HepG2 (cell line): ENCODE measurements at regions not wholly inside any gene's neighbourhood (a gene's known extent, or its start where the extent isn't known, plus 50 kb on each side); places are given as distances from the start of the nearest gene placed in this dataset.

Experiments used
- ATAC-seq: fragments of 200-7000 bp; cut with Tn5 transposase; 3 replicates; pipeline ENCODE4 v1.9.1; 2020; ENCODE audit warnings: mild to moderate bottlenecking, moderate library complexity
- BruUV-seq: library from RNA; stranded (reverse); fragments of 400-500 nt; replicated peaks from 2 replicates; lab custom pipeline; 2021; lab: Mats Ljungman, UMichigan
- CTCF ChIA-PET: fragments of 300-600 bp; formaldehyde crosslinking; extraction: SDS; loops from one replicate; lab custom pipeline; 2021; ENCODE audit warnings: low total read pairs, inconsistent platforms, low intra/inter-chr PET ratio; lab: Yijun Ruan, JAX
- POLR2A ChIA-PET: fragments of 350-600 bp; sonication (Branson Sonifier 250); formaldehyde crosslinking; loops from one replicate; lab custom pipeline; 2020; ENCODE audit warnings: antibody characterized with exemption, inconsistent platforms; lab: Yijun Ruan, JAX
- DNase-seq: peaks from one replicate; pipeline ENCODE4 v3.0.0-alpha.2; 2015; ENCODE audit warnings: low spot score
- FAIRE-seq: peaks from 3 replicates; lab custom pipeline; 2011; peaks lifted over from hg19 to GRCh38; lab: Jason Lieb, UNC
- H2AFZ ChIP-seq: one replicate; pipeline ENCODE4 v1.6.1; 2011; ENCODE audit warnings: low read length, inconsistent platforms
- H3K27ac ChIP-seq: fragments of 300-600 bp; 3 replicates; pipeline ENCODE4 v1.8.0; 2011; ENCODE audit warnings: mixed run types, mild to moderate bottlenecking, mixed read lengths, low read length, inconsistent platforms; ENCODE audit not compliant: insufficient read depth; ENCODE audit errors: extremely low read length
- H3K27me3 ChIP-seq, 2 experiments: fragments of 200-600 bp in 1 of 2; 2 replicates in 1 of 2; 3 replicates in 1 of 2; pipeline versions ENCODE4 v1.6.0 to v1.8.0; 2011; ENCODE audit warnings: low read length in 2 of 2, mild to moderate bottlenecking in 2 of 2, moderate library complexity in 2 of 2, inconsistent platforms in 1 of 2; ENCODE audit not compliant: insufficient read depth in 2 of 2, control insufficient read depth in 1 of 2
- H3K36me3 ChIP-seq, 2 experiments: fragments of 200-600 bp in 1 of 2; replicated peaks in 1 of 2; 2 replicates in 1 of 2; 3 replicates in 1 of 2; pipeline versions ENCODE4 v1.5.1 to v1.8.0; 2011; ENCODE audit warnings: low read length in 2 of 2, inconsistent platforms in 1 of 2; ENCODE audit not compliant: insufficient read depth in 2 of 2, control insufficient read depth in 1 of 2
- H3K4me1 ChIP-seq: 2 replicates; pipeline ENCODE4 v1.5.1; 2012; ENCODE audit warnings: low read length, inconsistent platforms; ENCODE audit not compliant: insufficient read depth
- H3K4me2 ChIP-seq: 2 replicates; pipeline ENCODE4 v1.6.0; 2011; ENCODE audit warnings: low read depth, low read length, inconsistent platforms
- H3K4me3 ChIP-seq, 3 experiments: fragments of 200-600 bp in 1 of 3; sonication (generic), shearing (Covaris generic) in 1 of 3; replicated peaks in 1 of 3; 2 replicates each; pipeline ENCODE4 v1.5.1; 2011 to 2016; ENCODE audit warnings: low read length in 3 of 3, inconsistent platforms in 2 of 3, low read depth in 2 of 3, mild to moderate bottlenecking in 2 of 3, control low read depth in 1 of 3, mixed read lengths in 1 of 3; ENCODE audit not compliant: insufficient read depth in 1 of 3
- H3K79me2 ChIP-seq: one replicate; pipeline ENCODE4 v1.6.1; 2011; ENCODE audit warnings: low read length, inconsistent platforms; ENCODE audit not compliant: insufficient read depth
- H3K9ac ChIP-seq: 2 replicates; pipeline ENCODE4 v1.6.0; 2011; ENCODE audit warnings: mild to moderate bottlenecking, low read depth, low read length, inconsistent platforms; ENCODE audit not compliant: insufficient read depth
- H3K9me3 ChIP-seq: 2 replicates; pipeline ENCODE4 v1.5.1; 2012; ENCODE audit warnings: mild to moderate bottlenecking, low read length
- H4K20me1 ChIP-seq: 2 replicates; pipeline ENCODE4 v1.6.0; 2011; ENCODE audit warnings: inconsistent platforms, mild to moderate bottlenecking, low read length, moderate library complexity; ENCODE audit not compliant: insufficient read depth
- AFF4 ChIP-seq: sonication (generic); formaldehyde crosslinking; IDR thresholded peaks from 2 replicates; pipeline ENCODE4 v1.4.0; 2020; ENCODE audit warnings: missing genetic modification reagents
- AKNA ChIP-seq: sonication (generic); formaldehyde crosslinking; IDR thresholded peaks from 2 replicates; pipeline ENCODE4 v1.4.0; 2020; ENCODE audit warnings: missing genetic modification reagents, borderline replicate concordance
- CREB1 ChIP-seq, 2 experiments: fragments of 450-650 bp in 1 of 2; IDR thresholded peaks; 2 replicates each; pipeline ENCODE4 v1.6.1; 2016 to 2017; ENCODE audit warnings: control low read depth in 1 of 2, mild to moderate bottlenecking in 1 of 2, missing compliant biosample characterization in 1 of 2, missing genetic modification characterization in 1 of 2
- FOXP1 ChIP-seq, 2 experiments: fragments of 450-650 bp in 1 of 2; IDR thresholded peaks; 2 replicates each; pipeline ENCODE4 v1.6.1; 2017 to 2018; ENCODE audit warnings: antibody characterized with exemption in 1 of 2
- IKZF5 ChIP-seq: IDR thresholded peaks from 2 replicates; pipeline ENCODE4 v1.6.1; 2018; ENCODE audit warnings: missing genetic modification reagents, mild to moderate bottlenecking, missing compliant biosample characterization
- KDM6A ChIP-seq: IDR thresholded peaks from 2 replicates; pipeline ENCODE4 v1.6.1; 2016; ENCODE audit warnings: low read depth
- MBD4 ChIP-seq: IDR thresholded peaks from 2 replicates; pipeline ENCODE4 v1.6.1; 2012; ENCODE audit warnings: low read length, inconsistent platforms, borderline replicate concordance
- NFE2L2 ChIP-seq: fragments of 150-350 bp; IDR thresholded peaks from 2 replicates; pipeline ENCODE4 v1.6.1; 2014; ENCODE audit warnings: low read length
- TSC22D2 ChIP-seq: sonication (generic); formaldehyde crosslinking; IDR thresholded peaks from 2 replicates; pipeline ENCODE4 v1.5.1; 2020; ENCODE audit warnings: missing genetic modification reagents, mild to moderate bottlenecking, borderline replicate concordance
- ZNF17 ChIP-seq: sonication (generic); formaldehyde crosslinking; IDR thresholded peaks from 2 replicates; pipeline ENCODE4 v1.5.0; 2020; ENCODE audit warnings: mild to moderate bottlenecking, missing genetic modification reagents
- ZNF205 ChIP-seq: IDR thresholded peaks from 2 replicates; pipeline ENCODE4 v1.6.1; 2018; ENCODE audit warnings: missing biosample characterization, missing genetic modification reagents
- ZNF24 ChIP-seq: fragments of 450-650 bp; IDR thresholded peaks from 2 replicates; pipeline ENCODE4 v1.6.1; 2017; ENCODE audit warnings: antibody characterized with exemption, mild to moderate bottlenecking
- WGBS: methylation state at CpG from one replicate; pipeline ENCODE4 v1.1.6; 2017; ENCODE audit warnings: low lambda C conversion rate; 5-methylcytosine and 5-hydroxymethylcytosine counted together
- in situ Hi-C: cut with HindIII; loops from 2 replicates; pipeline ENCODE4 v1.10.0; 2017; ENCODE audit warnings: low pct_unique_long_range_greater_than_20kb; ENCODE audit not compliant: extremely low pct_ligation_motif_present
- intact Hi-C: fragments of 100-400 bp; cut with micrococcal nuclease; formaldehyde crosslinking; loops from one replicate; pipeline ENCODE4 v1.10.0; 2022; ENCODE audit not compliant: unreplicated experiment

- TF ChIP-seq AFF4 (CRISPR knock-in tag) (no peak), FOXP1 (IDR thresholded peaks at IDR 0.05) (no peak), FOXP1 (CRISPR knock-in tag; IDR thresholded peaks at IDR 0.05) (no peak), NFE2L2 (no peak), IKZF5 (CRISPR knock-in tag) (no peak)
Measured at GRCh38 chr7:41420421-41420820, 282.5 kb downstream of the INHBA start (continued).

GRCh38 chr7:41418337-41418736 is 284.6 kb downstream of the INHBA start:
- H3K4me2 ChIP-seq = no peak overlapping the region
- BruUV-seq = no TSS peak
- peaks cover 66% of the 10 kb centered on the region; the same call in 1 of the 2 replicates for H3K9me3 ChIP-seq
- H3K27ac ChIP-seq = no peak overlapping the region
- ChIA-PET POLR2A (no interaction called here), CTCF (no interaction called here)
- WGBS = 8% methylated on average over 3 of the region's 3 CpGs
- no peak overlapping the region for H3K4me3 ChIP-seq
- TF ChIP-seq KDM6A (CRISPR knock-in tag) (no peak), ZNF205 (CRISPR knock-in tag) (no peak), CREB1 (IDR thresholded peaks at IDR 0.05) (no peak), CREB1 (CRISPR knock-in tag; IDR thresholded peaks at IDR 0.05) (no peak), MBD4 (no peak), ZNF17 (no peak), TSC22D2 (CRISPR knock-in tag) (no peak), AKNA (CRISPR knock-in tag) (no peak), ZNF24 (no peak)
- ATAC-seq (no peak), DNase-seq (no peak), FAIRE-seq (no peak)
- H3K36me3 ChIP-seq = no peaks in the 10 kb centered on the region
- no peak overlapping the region for H2AFZ ChIP-seq
- H4K20me1 ChIP-seq = no peaks in the 10 kb centered on the region
- H3K9ac ChIP-seq = no peak overlapping the region
- no peaks in the 10 kb centered on the region for H3K4me1 ChIP-seq
- H3K79me2 ChIP-seq = no peaks in the 10 kb centered on the region
- H3K27me3 ChIP-seq = no peaks in the 10 kb centered on the region
- in situ Hi-C loops (no loop called here), intact Hi-C loops (no loop called here)
